Psoas muscle (tissue), 7 donors: ENCODE measurements at regions not wholly inside any gene's neighbourhood (a gene's known extent, or its start where the extent isn't known, plus 50 kb on each side); places are given as distances from the start of the nearest gene placed in this dataset.

Source experiments
- ATAC-seq, 4 donors: fragments of 200-7000 bp; cut with Tn5 transposase; one replicate each; pipeline ENCODE4 v1.9.1; 2020; ENCODE audit warnings: moderate library complexity in 3 of 4, mild to moderate bottlenecking in 2 of 4
- DNase-seq, 2 donors: peaks; one replicate each; pipeline ENCODE4 v3.0.0-alpha.2; 2020
- H3K27ac ChIP-seq: fragments of 200-600 bp; one replicate; pipeline ENCODE4 v1.8.0; 2022
- H3K27me3 ChIP-seq, 3 donors: fragments of 200-600 bp in 1 of 3; one replicate each; pipeline versions ENCODE4 v1.6.1 to v1.8.0; 2013 to 2022; ENCODE audit warnings: low read length in 2 of 3, mild to moderate bottlenecking in 2 of 3, moderate library complexity in 1 of 3; ENCODE audit not compliant: insufficient read depth in 3 of 3
- H3K36me3 ChIP-seq, 2 donors: fragments of 200-600 bp in 1 of 2; one replicate each; pipeline versions ENCODE4 v1.6.1 to v1.8.0; 2013 to 2022; ENCODE audit warnings: low read depth in 1 of 2, mild to moderate bottlenecking in 1 of 2, moderate library complexity in 1 of 2; ENCODE audit not compliant: insufficient read depth in 1 of 2
- H3K4me1 ChIP-seq: fragments of 200-600 bp; one replicate; pipeline ENCODE4 v1.8.0; 2022
- H3K4me3 ChIP-seq: fragments of 200-600 bp; one replicate; pipeline ENCODE4 v1.8.0; 2022; ENCODE audit warnings: mild to moderate bottlenecking
- H3K9me3 ChIP-seq: fragments of 200-600 bp; one replicate; pipeline ENCODE4 v1.8.0; 2022
- WGBS, 3 donors: extraction: QIAGEN DNeasy Blood & Tissue Kit; methylation state at CpG; one replicate each; pipeline versions ENCODE4 v1.1.6 to v1.1.7; 2013; 5-methylcytosine and 5-hydroxymethylcytosine counted together
- intact Hi-C, 2 donors: fragments of 100-400 bp; cut with DNase I; formaldehyde crosslinking; loops; one replicate each; pipeline versions ENCODE4 v1.11.0 to v1.14.2; 2022
- TF ChIP-seq, protein P1 (sequence below): fragments of 200-600 bp; IDR thresholded peaks from one replicate; pipeline ENCODE4 v1.8.0; 2022; ENCODE audit warnings: antibody characterized with exemption
- donor health status: healthy with polysubstance abuse.
- donor health status: DM: no; HTN: no; CAD: no; lungs with moderate emphysema.
- donor health status: Bipolar disorder and iron deficiency.
- donor health status: healthy.
- donor health status: DM: yes; HTN: yes; CAD: no.
- donor health status: DM: no; HTN: no; CAD: no.
- donor health status: DM: yes; HTN: yes; CAD: no.

- no peaks in the 10 kb centered on the region for H3K9me3 ChIP-seq
- H3K36me3 ChIP-seq = no peaks in the 10 kb centered on the region
- TF ChIP-seq, protein P1, sequence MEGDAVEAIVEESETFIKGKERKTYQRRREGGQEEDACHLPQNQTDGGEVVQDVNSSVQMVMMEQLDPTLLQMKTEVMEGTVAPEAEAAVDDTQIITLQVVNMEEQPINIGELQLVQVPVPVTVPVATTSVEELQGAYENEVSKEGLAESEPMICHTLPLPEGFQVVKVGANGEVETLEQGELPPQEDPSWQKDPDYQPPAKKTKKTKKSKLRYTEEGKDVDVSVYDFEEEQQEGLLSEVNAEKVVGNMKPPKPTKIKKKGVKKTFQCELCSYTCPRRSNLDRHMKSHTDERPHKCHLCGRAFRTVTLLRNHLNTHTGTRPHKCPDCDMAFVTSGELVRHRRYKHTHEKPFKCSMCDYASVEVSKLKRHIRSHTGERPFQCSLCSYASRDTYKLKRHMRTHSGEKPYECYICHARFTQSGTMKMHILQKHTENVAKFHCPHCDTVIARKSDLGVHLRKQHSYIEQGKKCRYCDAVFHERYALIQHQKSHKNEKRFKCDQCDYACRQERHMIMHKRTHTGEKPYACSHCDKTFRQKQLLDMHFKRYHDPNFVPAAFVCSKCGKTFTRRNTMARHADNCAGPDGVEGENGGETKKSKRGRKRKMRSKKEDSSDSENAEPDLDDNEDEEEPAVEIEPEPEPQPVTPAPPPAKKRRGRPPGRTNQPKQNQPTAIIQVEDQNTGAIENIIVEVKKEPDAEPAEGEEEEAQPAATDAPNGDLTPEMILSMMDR = no peak
- intact Hi-C loops = no loop called here
- 77 to 87% (median 81%) methylated on average over 2 of the region's 2 CpGs for WGBS, 3 donors
- DNase-seq (no peak), ATAC-seq (no peak)
- no peak overlapping the region for H3K27ac ChIP-seq
- peaks cover 0 to 3% (median 0%) of the 10 kb centered on the region in 3 donors for H3K27me3 ChIP-seq
- no peak overlapping the region for H3K4me3 ChIP-seq
- H3K4me1 ChIP-seq = no peaks in the 10 kb centered on the region
These were observed 84.4 kb downstream of the MTNR1B start for GRCh38 chr11:93053864-93054263.

DNA sequence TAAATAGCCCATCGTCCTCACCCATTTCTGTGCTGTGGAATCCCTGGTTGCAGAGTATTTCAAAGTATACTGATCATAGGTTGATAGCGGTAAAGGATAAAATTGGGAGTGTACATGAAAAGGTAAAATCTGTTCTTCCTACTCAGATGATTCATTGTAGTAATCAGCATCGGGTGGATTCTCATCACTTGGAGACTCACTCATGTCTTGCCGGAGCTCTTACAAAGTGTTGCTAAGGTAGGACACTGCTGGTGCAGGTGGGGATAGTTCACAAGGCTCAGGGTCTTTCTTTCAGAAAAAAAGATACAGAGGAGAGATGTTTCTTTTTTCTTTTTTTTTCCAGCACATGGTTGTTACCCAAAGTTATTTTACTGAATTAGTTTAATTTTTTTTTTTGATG is 84.8 kb downstream of the MTNR1B start:
- Histone ChIP-seq H3K27ac (no peak overlapping the region), H3K36me3 (no peaks in the 10 kb centered on the region), H3K27me3 (peaks cover 0 to 3% (median 0%) of the 10 kb centered on the region in 3 donors), H3K9me3 (no peaks in the 10 kb centered on the region), H3K4me1 (no peaks in the 10 kb centered on the region), H3K4me3 (no peak overlapping the region)
- intact Hi-C loops = no loop called here
- ATAC-seq = no peak
- DNase-seq = no peak
- WGBS, 3 donors = 91 to 92% (median 92%) methylated on average over 4 of the region's 4 CpGs
- TF ChIP-seq, protein P1 = no peak

DNA sequence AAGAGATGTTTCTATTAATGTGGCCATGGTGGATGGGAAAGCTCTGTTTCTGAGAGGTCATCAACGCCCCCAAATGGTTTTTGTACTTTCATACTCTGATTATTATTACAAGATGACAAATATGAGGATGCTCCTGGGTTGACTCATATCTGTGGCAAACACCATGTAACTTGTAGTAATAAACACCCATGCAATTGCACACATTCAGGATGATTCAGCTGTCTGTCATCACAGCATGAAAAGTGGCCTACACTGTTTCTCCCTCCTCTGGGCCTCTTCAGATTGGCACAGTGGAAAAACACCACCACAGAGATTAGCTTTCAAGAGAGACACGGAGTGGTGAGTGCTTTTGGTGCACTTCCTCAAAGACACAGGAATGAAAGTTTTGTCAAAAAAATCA is 85.4 kb downstream of the MTNR1B start:
- no peaks in the 10 kb centered on the region for H3K9me3 ChIP-seq
- 36 to 48% (median 39%) methylated on average over 2 of the region's 2 CpGs for WGBS, 3 donors
- no peaks in the 10 kb centered on the region for H3K36me3 ChIP-seq
- H3K27ac ChIP-seq = no peak overlapping the region
- H3K4me3 ChIP-seq = no peak overlapping the region
- intact Hi-C loops = no loop called here
- no peaks in the 10 kb centered on the region for H3K4me1 ChIP-seq
- peaks cover 0 to 4% (median 0%) of the 10 kb centered on the region in 3 donors for H3K27me3 ChIP-seq
- ATAC-seq = peak in 2 of 4 donors; percentile 25 to 41
- DNase-seq = no peak
- TF ChIP-seq, protein P1 = no peak

GRCh38 chr11:93059117-93059957 is 89.9 kb downstream of the MTNR1B start:
- DNase-seq (no peak), ATAC-seq (no peak)
- Histone ChIP-seq H3K27ac (no peak overlapping the region), H3K27me3 (peaks cover 0 to 5% (median 0%) of the 10 kb centered on the region in 3 donors), H3K4me3 (no peak overlapping the region), H3K4me1 (no peaks in the 10 kb centered on the region), H3K9me3 (no peaks in the 10 kb centered on the region), H3K36me3 (no peaks in the 10 kb centered on the region)
- 35 to 40% (median 39%) methylated on average over 6 of the region's 6 CpGs for WGBS, 3 donors
- intact Hi-C loops = no loop called here
- TF ChIP-seq, protein P1 = no peak
